Inflammatory macrophage treated with lipopolysaccharide for 4 hours (primary cell): ENCODE measurements at regions not wholly inside any gene's neighbourhood (a gene's known extent, or its start where the extent isn't known, plus 50 kb on each side); places are given as distances from the start of the nearest gene placed in this dataset.
"Not testable (repeated sequence)": the region's sequence is repeated elsewhere in the genome, so short reads cannot be mapped to it uniquely, and the experiment has no call there.

Experiments used
- DNase-seq: peaks from one replicate; pipeline ENCODE4 v3.0.0-alpha.2; 2020

- not testable (repeated sequence) for DNase-seq
Observed at GRCh38 chrX:124181515-124181914, 150.9 kb upstream of the TEX13D start.

GRCh38 chrX:124190440-124190839 is 142.0 kb upstream of the TEX13D start:
- no peak for DNase-seq

GRCh38 chrX:124194199-124194598 is 138.3 kb upstream of the TEX13D start:
- no peak for DNase-seq

GRCh38 chrX:124194901-124195300 is 137.6 kb upstream of the TEX13D start:
- no peak for DNase-seq

- no peak for DNase-seq
Observed at GRCh38 chrX:124203311-124203710, 129.1 kb upstream of the TEX13D start.

GRCh38 chrX:124208660-124209059 is 123.8 kb upstream of the TEX13D start:
- peak; percentile 62 for DNase-seq

- DNase-seq = no peak
Observed at GRCh38 chrX:124209792-124210576, 122.5 kb upstream of the TEX13D start.

- peak; percentile 16 for DNase-seq
Observed at GRCh38 chrX:124211312-124211942, 121.0 kb upstream of the TEX13D start.

- peak; percentile 8 for DNase-seq
Observed at GRCh38 chrX:124212622-124213021, 119.8 kb upstream of the TEX13D start.

GRCh38 chrX:124215786-124216185 is 116.7 kb upstream of the TEX13D start:
- no peak for DNase-seq

GRCh38 chrX:124216396-124217115 is 115.9 kb upstream of the TEX13D start:
- DNase-seq = no peak

- DNase-seq = peak; percentile 31
Observed at GRCh38 chrX:124217304-124218251, 114.9 kb upstream of the TEX13D start.

GRCh38 chrX:124223524-124223923 is 108.9 kb upstream of the TEX13D start:
- no peak for DNase-seq

- DNase-seq = no peak
Observed at GRCh38 chrX:124224528-124224927, 107.9 kb upstream of the TEX13D start.

- DNase-seq = no peak
Observed at GRCh38 chrX:124226129-124226528, 106.3 kb upstream of the TEX13D start.

GRCh38 chrX:124228849-124229248 is 103.6 kb upstream of the TEX13D start:
- no peak for DNase-seq

GRCh38 chrX:124229374-124229773 is 103.1 kb upstream of the TEX13D start:
- no peak for DNase-seq

- no peak for DNase-seq
Observed at GRCh38 chrX:124230655-124231450, 101.6 kb upstream of the TEX13D start.

GRCh38 chrX:124231451-124231759 is 101.1 kb upstream of the TEX13D start:
- DNase-seq = no peak

GRCh38 chrX:124232523-124233201 is 99.8 kb upstream of the TEX13D start:
- no peak for DNase-seq

- DNase-seq = no peak
Observed at GRCh38 chrX:124234348-124234747, 98.1 kb upstream of the TEX13D start.
